SK-N-SH treated with all-trans-retinoic acid at 6 μM for 48 hours (cell line): ENCODE measurements at regions not wholly inside any gene's neighbourhood (a gene's known extent, or its start where the extent isn't known, plus 50 kb on each side); places are given as distances from the start of the nearest gene placed in this dataset.

ENCODE experiments used
- BACH2 ChIP-seq: fragments of 250-450 bp; sonication (Bioruptor Pico); IDR thresholded peaks from 2 replicates; pipeline ENCODE4 v1.9.0; 2021; ENCODE audit warnings: mild to moderate bottlenecking, borderline replicate concordance
- ESRRG ChIP-seq: fragments of 250-450 bp; sonication (Bioruptor Pico); IDR thresholded peaks from 2 replicates; pipeline ENCODE4 v1.6.1; 2021; ENCODE audit warnings: mild to moderate bottlenecking
- GLIS3 ChIP-seq: fragments of 250-450 bp; sonication (Bioruptor Pico); IDR thresholded peaks from 2 replicates; pipeline ENCODE4 v1.5.0; 2020; ENCODE audit warnings: mild to moderate bottlenecking, moderate library complexity
- PATZ1 ChIP-seq: fragments of 250-450 bp; sonication (Bioruptor Pico); IDR thresholded peaks from 2 replicates; pipeline ENCODE4 v1.8.0; 2020; ENCODE audit warnings: mild to moderate bottlenecking, moderate library complexity, borderline replicate concordance
- TCF4 ChIP-seq: fragments of 250-450 bp; sonication (Bioruptor Pico); IDR thresholded peaks from 2 replicates; pipeline ENCODE4 v1.8.0; 2021; ENCODE audit warnings: mild to moderate bottlenecking, moderate library complexity, borderline replicate concordance
- ZFP3 ChIP-seq: fragments of 250-450 bp; sonication (Bioruptor Pico); IDR thresholded peaks from 2 replicates; pipeline ENCODE4 v1.5.0; 2020; ENCODE audit warnings: mild to moderate bottlenecking, moderate library complexity

DNA sequence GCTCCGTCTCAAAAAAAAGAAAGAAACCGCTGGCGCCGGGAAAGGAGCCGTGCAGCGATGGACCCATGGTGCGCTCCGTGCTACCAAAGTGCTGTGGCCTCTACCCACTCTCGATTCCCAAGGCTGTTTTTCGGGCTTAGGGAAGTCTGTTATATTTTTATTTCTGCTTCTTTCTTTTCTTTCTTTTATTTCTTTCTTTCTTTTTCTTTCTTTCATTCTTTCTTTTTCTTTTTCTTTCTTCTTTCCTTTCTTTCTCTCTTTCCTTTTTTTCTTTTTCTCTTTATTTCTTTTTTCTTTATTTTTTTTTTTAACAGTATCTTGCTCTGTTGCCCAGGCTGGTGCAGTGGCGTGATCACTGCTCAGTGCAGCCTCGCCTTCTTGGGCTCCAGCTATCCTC is 87.5 kb downstream of the ANXA2R start:
- no peak for TF ChIP-seq BACH2 (CRISPR knock-in tag)
- TF ChIP-seq PATZ1 (CRISPR knock-in tag) = no peak
- TF ChIP-seq TCF4 = no peak
- no peak for TF ChIP-seq GLIS3 (CRISPR knock-in tag)
- TF ChIP-seq ESRRG (CRISPR knock-in tag) = no peak
- TF ChIP-seq ZFP3 (CRISPR knock-in tag) = no peak
